Astrocyte of the spinal cord (primary cell): ENCODE measurements at regions not wholly inside any gene's neighbourhood (a gene's known extent, or its start where the extent isn't known, plus 50 kb on each side); places are given as distances from the start of the nearest gene placed in this dataset.

Experiments used
- DNase-seq: peaks from one replicate; pipeline ENCODE4 v3.0.0; 2011; ENCODE audit warnings: low read depth, low spot score
- H3K4me3 ChIP-seq: 2 replicates; pipeline ENCODE4 v1.5.1; 2011; ENCODE audit warnings: low read depth, mild to moderate bottlenecking, low read length, moderate library complexity
- in situ Hi-C: cut with HindIII; loops from 2 replicates; pipeline ENCODE4 v1.10.0; 2017; ENCODE audit warnings: low sequenced_read_pairs
- TF ChIP-seq, protein P1 (sequence below): IDR thresholded peaks from 2 replicates; pipeline ENCODE4 v1.5.1; 2012; ENCODE audit warnings: low read depth, mild to moderate bottlenecking, low read length, inconsistent platforms

DNA sequence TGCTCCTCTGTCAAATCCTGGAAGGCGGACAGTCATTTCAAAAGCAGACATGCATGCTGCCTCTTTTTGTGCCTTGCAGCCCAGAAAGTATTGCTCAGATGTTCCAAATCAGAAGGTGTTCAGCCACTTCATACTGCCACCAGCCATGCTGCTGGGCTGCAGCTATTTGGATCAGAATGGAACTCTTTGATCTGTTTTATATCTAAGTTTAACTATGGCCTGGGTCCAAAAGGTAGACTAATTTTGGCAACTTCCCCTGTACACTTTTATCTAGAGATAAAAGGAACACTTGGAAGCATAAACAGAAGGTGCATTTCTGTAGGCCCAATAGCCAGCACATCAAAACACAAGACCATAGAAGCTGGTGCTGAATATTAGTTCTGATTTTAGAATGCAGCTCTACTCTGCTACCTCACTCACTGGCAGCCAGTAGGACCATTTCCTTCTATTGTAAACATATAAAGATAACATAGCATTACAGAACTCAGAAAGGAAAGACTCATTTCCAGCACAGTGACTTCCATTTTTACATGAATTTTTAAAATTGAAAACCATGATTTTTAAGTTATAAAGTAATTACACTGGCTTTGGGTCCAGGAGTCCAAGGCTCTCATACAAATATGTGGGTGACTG lies 143.1 kb upstream of the CAV2 start:
- DNase-seq, result no peak
- H3K4me3 ChIP-seq, result no peak overlapping the region
- in situ Hi-C loops, result no loop called here
- TF ChIP-seq, protein P1, sequence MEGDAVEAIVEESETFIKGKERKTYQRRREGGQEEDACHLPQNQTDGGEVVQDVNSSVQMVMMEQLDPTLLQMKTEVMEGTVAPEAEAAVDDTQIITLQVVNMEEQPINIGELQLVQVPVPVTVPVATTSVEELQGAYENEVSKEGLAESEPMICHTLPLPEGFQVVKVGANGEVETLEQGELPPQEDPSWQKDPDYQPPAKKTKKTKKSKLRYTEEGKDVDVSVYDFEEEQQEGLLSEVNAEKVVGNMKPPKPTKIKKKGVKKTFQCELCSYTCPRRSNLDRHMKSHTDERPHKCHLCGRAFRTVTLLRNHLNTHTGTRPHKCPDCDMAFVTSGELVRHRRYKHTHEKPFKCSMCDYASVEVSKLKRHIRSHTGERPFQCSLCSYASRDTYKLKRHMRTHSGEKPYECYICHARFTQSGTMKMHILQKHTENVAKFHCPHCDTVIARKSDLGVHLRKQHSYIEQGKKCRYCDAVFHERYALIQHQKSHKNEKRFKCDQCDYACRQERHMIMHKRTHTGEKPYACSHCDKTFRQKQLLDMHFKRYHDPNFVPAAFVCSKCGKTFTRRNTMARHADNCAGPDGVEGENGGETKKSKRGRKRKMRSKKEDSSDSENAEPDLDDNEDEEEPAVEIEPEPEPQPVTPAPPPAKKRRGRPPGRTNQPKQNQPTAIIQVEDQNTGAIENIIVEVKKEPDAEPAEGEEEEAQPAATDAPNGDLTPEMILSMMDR, result no peak

DNA sequence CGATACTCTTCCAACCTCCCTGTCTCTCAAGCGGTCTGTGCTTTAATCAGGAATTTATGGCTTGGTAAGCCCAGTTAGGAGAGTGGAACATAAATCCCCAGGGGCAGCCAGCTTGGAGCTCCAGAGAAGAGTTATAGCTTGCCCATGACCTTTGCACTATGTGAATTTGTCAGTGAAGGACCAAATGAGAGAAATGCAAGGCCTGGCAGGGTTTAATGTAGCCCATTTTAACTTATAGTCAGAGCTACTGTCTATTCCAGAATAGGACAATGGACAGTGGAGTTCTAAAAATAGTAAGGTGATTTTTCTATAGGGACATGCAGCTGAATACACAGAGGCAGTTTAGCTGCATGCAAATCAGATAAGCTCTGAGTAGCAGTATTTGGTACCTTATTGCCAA lies 142.6 kb upstream of the CAV2 start:
- no peak overlapping the region for H3K4me3 ChIP-seq
- in situ Hi-C loops, result no loop called here
- DNase-seq, result peak; percentile 34
- TF ChIP-seq, protein P1, result no peak

DNA sequence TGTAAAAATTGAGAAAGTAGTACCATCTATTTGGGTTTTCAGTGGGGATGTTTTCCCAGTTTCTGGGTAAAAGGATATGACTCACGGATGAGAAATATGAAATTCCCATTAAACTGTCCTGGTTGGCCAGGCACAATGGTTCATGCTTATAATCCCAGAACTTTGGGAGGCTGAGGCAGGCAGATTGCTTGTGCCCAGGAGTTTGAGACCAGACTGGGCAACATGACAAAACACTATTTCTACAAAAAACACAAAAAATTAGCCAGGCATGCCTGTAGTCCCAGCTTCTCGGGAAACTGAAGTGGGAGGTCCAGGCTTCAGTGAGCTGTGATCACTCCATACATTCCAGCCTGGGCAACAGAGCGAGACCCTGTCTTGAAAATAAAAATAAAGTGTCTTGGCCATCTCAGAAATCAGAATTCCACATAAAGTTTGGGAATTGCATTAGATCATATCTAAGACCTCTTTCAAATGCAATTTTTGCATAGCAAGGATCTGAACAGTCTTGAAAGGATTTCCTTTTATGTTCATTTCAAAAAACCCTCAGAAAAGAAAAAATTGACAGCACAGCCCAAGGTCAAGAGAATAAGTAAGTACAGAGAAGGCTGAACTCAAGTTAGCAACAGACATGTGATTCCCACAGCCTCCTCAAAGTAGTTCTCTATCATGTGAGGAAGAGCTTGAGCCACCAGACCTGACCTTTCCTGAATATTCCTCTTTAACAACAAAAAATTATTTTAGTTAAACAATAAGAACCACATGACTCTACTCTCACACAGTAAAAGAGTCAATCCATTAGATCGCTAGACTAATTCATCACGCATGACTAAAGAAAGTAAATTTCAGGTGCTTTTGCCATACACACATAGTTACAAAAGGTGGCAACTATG lies 141.5 kb upstream of the CAV2 start:
- in situ Hi-C loops, result no loop called here
- TF ChIP-seq, protein P1, result no peak
- DNase-seq, result peak; percentile 48
- H3K4me3 ChIP-seq, result no peak overlapping the region

DNA sequence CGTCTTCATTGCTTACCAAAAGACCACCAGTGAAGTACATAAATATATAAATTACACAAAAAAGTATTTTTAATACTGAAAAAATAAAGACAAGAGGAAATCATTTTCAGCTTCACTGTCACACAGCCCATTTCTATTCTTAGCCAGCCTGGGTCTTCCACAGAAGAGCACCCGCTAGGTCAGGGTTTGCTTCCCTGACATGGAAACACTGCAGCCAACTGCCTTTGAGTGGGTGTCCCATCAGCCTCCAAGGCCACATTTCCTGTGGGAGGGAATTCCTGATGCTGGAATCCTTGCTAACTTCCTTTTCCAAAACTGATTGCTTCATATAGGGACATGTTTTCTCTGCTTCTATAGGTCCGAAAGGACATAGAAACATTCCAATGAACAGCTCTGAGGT lies 137.8 kb upstream of the CAV2 start:
- TF ChIP-seq, protein P1, result no peak
- in situ Hi-C loops, result no loop called here
- DNase-seq, result no peak
- H3K4me3 ChIP-seq, result no peak overlapping the region

DNA sequence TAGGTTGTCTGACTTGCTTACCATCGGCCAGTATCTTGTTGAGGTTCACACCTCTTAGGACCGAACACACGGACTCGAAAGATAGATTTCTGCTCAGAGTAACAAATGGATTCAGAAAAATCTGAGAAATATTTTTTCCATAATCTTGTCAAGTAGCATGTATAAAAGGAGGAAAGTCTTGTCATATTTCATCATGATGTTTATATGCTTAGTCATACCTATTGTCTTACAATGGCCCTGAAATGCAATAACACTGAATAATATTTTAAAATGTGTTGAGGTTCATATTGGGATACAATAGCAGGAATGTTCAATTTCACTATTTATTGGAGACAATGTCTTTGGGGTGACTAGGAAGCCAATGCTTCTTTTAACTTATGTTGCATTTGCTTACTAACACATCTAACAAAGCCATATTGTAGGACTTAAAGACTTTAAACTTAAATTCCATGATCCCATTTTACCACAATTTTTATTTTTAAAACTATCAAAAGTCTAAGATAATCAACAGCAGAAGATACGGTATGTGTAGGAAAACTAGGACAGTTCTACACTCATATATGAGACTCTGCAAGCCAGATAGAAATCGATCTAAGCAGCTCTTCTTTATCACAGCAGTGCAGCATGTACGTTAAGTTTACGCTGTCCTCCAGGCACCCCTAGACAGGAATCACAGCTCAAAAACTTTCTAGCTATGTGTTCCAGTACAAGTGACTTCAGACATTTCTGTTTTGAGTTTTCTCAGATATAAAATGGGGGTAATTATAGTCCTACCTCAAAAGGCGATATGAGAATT lies 135.7 kb upstream of the CAV2 start:
- in situ Hi-C loops, result no loop called here
- H3K4me3 ChIP-seq, result no peak overlapping the region
- TF ChIP-seq, protein P1, result no peak
- DNase-seq, result no peak

DNA sequence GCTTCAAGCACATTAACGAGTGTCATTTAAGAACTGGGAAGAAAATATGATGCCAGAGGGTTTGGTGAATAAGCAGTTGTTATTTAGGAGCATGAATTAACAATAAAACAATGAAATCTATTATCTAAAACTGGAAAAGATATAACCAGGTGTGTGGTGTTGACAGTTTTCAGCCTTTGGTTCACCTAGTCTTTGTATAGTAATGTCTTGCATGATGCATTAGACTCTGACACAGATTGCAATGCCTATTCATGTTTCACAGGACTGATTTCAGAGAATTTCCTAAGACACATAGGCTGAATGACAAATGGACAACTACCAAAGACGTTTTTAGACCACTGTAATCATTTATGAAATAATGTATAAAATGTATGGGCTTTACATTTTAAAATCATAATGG lies 135.1 kb upstream of the CAV2 start:
- TF ChIP-seq, protein P1, result no peak
- H3K4me3 ChIP-seq, result no peak overlapping the region
- in situ Hi-C loops, result no loop called here
- no peak for DNase-seq
